SK-N-SH (cell line): ENCODE measurements at regions not wholly inside any gene's neighbourhood (a gene's known extent, or its start where the extent isn't known, plus 50 kb on each side); places are given as distances from the start of the nearest gene placed in this dataset.

ENCODE experiments used
- CTCF ChIA-PET: fragments of 300-600, 350-600 bp; formaldehyde crosslinking; extraction: SDS; loops from one replicate; lab custom pipeline; 2021; lab: Yijun Ruan, JAX
- POLR2A ChIA-PET: fragments of 350-600 bp; sonication (Branson Sonifier 250); formaldehyde crosslinking; extraction: SDS; loops from one replicate; lab custom pipeline; 2020; ENCODE audit warnings: antibody characterized with exemption, inconsistent platforms; lab: Yijun Ruan, JAX
- DNase-seq: peaks from one replicate; pipeline ENCODE4 v3.0.0; 2012
- H2AFZ ChIP-seq: fragments of 200-600 bp; sonication (generic); 2 replicates; pipeline ENCODE4 v1.8.1; 2016; ENCODE audit warnings: antibody characterized with exemption, mild to moderate bottlenecking, low read depth
- H3F3A ChIP-seq: fragments of 200-600 bp; sonication (generic); replicated peaks from 2 replicates; pipeline ENCODE3; 2016; ENCODE audit warnings: antibody characterized with exemption, mild to moderate bottlenecking; ENCODE audit not compliant: insufficient read depth
- H3K27ac ChIP-seq, 2 experiments: fragments of 200-500 bp in 1 of 2; fragments of 200-600 bp in 1 of 2; sonication (Bioruptor generic) in 1 of 2; sonication (generic), shearing (Covaris generic) in 1 of 2; 2 replicates each; pipeline versions ENCODE4 v1.5.1 to v1.6.1; 2014 to 2016; ENCODE audit warnings: low read depth in 2 of 2, inconsistent platforms in 1 of 2, low read length in 1 of 2, mild to moderate bottlenecking in 1 of 2, mixed read lengths in 1 of 2
- H3K27me3 ChIP-seq: fragments of 200-600 bp; sonication (generic), shearing (Covaris generic); 2 replicates; pipeline ENCODE4 v1.6.1; 2016; ENCODE audit warnings: mixed run types; ENCODE audit not compliant: insufficient read depth
- H3K36me3 ChIP-seq, 2 experiments: fragments of 200-500 bp in 1 of 2; fragments of 200-600 bp in 1 of 2; sonication (Bioruptor generic) in 1 of 2; sonication (generic) in 1 of 2; replicated peaks in 1 of 2; 2 replicates each; pipeline versions ENCODE3 to v1.5.1; 2014 to 2016; ENCODE audit warnings: low read length in 1 of 2, mild to moderate bottlenecking in 1 of 2; ENCODE audit not compliant: insufficient read depth in 2 of 2, control insufficient read depth in 1 of 2
- H3K4me1 ChIP-seq, 2 experiments: fragments of 200-500 bp in 1 of 2; fragments of 200-600 bp in 1 of 2; sonication (Bioruptor generic) in 1 of 2; sonication (generic), shearing (Covaris generic) in 1 of 2; 2 replicates each; pipeline versions ENCODE4 v1.5.1 to v1.6.1; 2014 to 2016; ENCODE audit warnings: low read depth in 1 of 2, low read length in 1 of 2, mixed run types in 1 of 2; ENCODE audit not compliant: insufficient read depth in 2 of 2, control insufficient read depth in 1 of 2
- H3K4me2 ChIP-seq: fragments of 200-600 bp; sonication (generic), shearing (Covaris generic); 2 replicates; pipeline ENCODE4 v1.6.1; 2017; ENCODE audit warnings: mixed run types
- H3K4me3 ChIP-seq, 2 experiments: fragments of 200-500 bp in 1 of 2; fragments of 200-600 bp in 1 of 2; sonication (Bioruptor generic) in 1 of 2; sonication (generic), shearing (Covaris generic) in 1 of 2; 2 replicates each; pipeline versions ENCODE4 v1.5.1 to v1.8.1; 2014 to 2016; ENCODE audit warnings: low read depth in 2 of 2, inconsistent platforms in 1 of 2, low read length in 1 of 2, mild to moderate bottlenecking in 1 of 2, mixed read lengths in 1 of 2, moderate library complexity in 1 of 2
- H3K79me2 ChIP-seq: fragments of 200-600 bp; sonication (generic); 2 replicates; pipeline ENCODE4 v1.8.1; 2017; ENCODE audit warnings: mild to moderate bottlenecking; ENCODE audit not compliant: insufficient read depth
- H3K9ac ChIP-seq: fragments of 200-600 bp; sonication (generic); 2 replicates; pipeline ENCODE4 v1.6.1; 2017; ENCODE audit warnings: mixed run types
- H3K9me2 ChIP-seq: fragments of 200-600 bp; sonication (generic); 2 replicates; pipeline ENCODE4 v1.6.1; 2017; ENCODE audit warnings: mixed run types
- H3K9me3 ChIP-seq: fragments of 200-600 bp; sonication (generic); 2 replicates; pipeline ENCODE4 v1.6.1; 2017; ENCODE audit warnings: mixed run types, mild to moderate bottlenecking, moderate library complexity
- H4K20me1 ChIP-seq: fragments of 200-600 bp; sonication (generic); 2 replicates; pipeline ENCODE4 v1.6.1; 2017; ENCODE audit warnings: mild to moderate bottlenecking, mixed run types; ENCODE audit not compliant: insufficient read depth
- ELF1 ChIP-seq: IDR thresholded peaks from 2 replicates; pipeline ENCODE4 v1.4.0; 2012
- FOXM1 ChIP-seq: IDR thresholded peaks from 2 replicates; pipeline ENCODE4 v1.4.0; 2012; ENCODE audit warnings: low read depth, mild to moderate bottlenecking
- GABPA ChIP-seq: IDR thresholded peaks from 2 replicates; pipeline ENCODE4 v1.4.0; 2012; ENCODE audit warnings: low read depth, mild to moderate bottlenecking
- GATA2 ChIP-seq: sonication (generic); formaldehyde crosslinking; IDR thresholded peaks from 2 replicates; pipeline ENCODE4 v1.5.0; 2020; ENCODE audit warnings: mild to moderate bottlenecking, missing genetic modification reagents
- MEF2A ChIP-seq: IDR thresholded peaks from 2 replicates; pipeline ENCODE4 v1.4.0; 2012; ENCODE audit warnings: low read depth, borderline replicate concordance
- NFIC ChIP-seq: IDR thresholded peaks from 2 replicates; pipeline ENCODE4 v1.4.0; 2012; ENCODE audit warnings: borderline replicate concordance
- NRF1 ChIP-seq: IDR thresholded peaks from 2 replicates; pipeline ENCODE4 v1.6.1; 2012; ENCODE audit warnings: low read depth, mild to moderate bottlenecking, low read length
- POLR2AphosphoS5 ChIP-seq: IDR thresholded peaks from 2 replicates; pipeline ENCODE4 v1.6.1; 2012; ENCODE audit warnings: low read depth, low read length
- RAD21 ChIP-seq: IDR thresholded peaks from 2 replicates; pipeline ENCODE4 v1.6.1; 2012; ENCODE audit warnings: mild to moderate bottlenecking, low read length
- SIN3A ChIP-seq: IDR thresholded peaks from 2 replicates; pipeline ENCODE4 v1.6.1; 2012; ENCODE audit warnings: low read depth, mild to moderate bottlenecking, low read length, moderate library complexity, borderline replicate concordance
- SMC3 ChIP-seq: IDR thresholded peaks from 2 replicates; pipeline ENCODE4 v1.6.1; 2012; ENCODE audit warnings: low read depth, low read length, improper control_type of control experiment
- TCF12 ChIP-seq: IDR thresholded peaks from 2 replicates; pipeline ENCODE4 v1.4.0; 2012
- TEAD4 ChIP-seq: IDR thresholded peaks from 2 replicates; pipeline ENCODE4 v1.4.0; 2012; ENCODE audit warnings: mild to moderate bottlenecking, borderline replicate concordance; ENCODE audit not compliant: insufficient read depth
- WGBS: methylation state at CpG from one replicate; pipeline ENCODE4 v1.1.6; 2017; ENCODE audit warnings: low lambda C conversion rate; 5-methylcytosine and 5-hydroxymethylcytosine counted together
- TF ChIP-seq, protein P1 (sequence below): IDR thresholded peaks from 2 replicates; pipeline ENCODE4 v1.4.0; 2012; ENCODE audit warnings: low read depth, borderline replicate concordance
- TF ChIP-seq, protein P2 (sequence below): IDR thresholded peaks from 2 replicates; pipeline ENCODE4; 2012
- TF ChIP-seq, protein P3 (sequence below): fragments of 150-350 bp; IDR thresholded peaks from 2 replicates; pipeline ENCODE4 v1.6.1; 2016; ENCODE audit warnings: mild to moderate bottlenecking, low read depth, low read length
- TF ChIP-seq, protein P4 (sequence below): fragments of 200-600 bp; sonication (generic); IDR thresholded peaks from 2 replicates; pipeline ENCODE4 v1.6.1; 2017; ENCODE audit warnings: antibody characterized with exemption, mild to moderate bottlenecking, moderate library complexity

DNA sequence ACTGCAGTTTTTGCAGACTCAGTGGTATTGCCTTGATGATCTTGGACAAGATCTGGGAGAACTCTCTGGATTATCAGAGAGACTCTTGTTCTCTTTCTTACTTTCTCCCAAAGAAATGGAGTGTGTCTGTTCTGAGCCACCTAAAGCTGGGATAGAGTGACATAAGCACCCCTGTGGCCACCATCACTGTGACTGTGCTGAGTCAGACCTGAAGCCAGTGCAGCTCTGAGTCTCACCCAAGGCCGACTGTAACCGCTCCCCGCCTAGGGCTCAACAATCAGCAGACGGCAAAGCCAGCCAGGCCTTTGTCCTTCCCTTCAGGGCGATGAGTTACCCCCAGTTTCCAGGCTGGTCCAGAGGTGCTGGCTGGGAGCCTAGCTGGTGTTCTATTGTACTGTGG lies 795.6 kb downstream of the UQCRFS1 start:
- POLR2A ChIA-PET: no interaction called here
- Histone ChIP-seq H3K4me1 (no peaks in the 10 kb centered on the region), H3K27me3 (0 out of 2 replicates have a peak, but pooled peaks cover under 1% of the 10 kb centered on the region), H3K4me3 (no peak overlapping the region), H4K20me1 (no peaks in the 10 kb centered on the region), H3K36me3 (no peaks in the 10 kb centered on the region), H2AFZ (no peak overlapping the region), H3K27ac (no peak overlapping the region), H3K4me2 (no peak overlapping the region)
- WGBS: 37% methylated on average over 5 of the region's 5 CpGs
- no peak for TF ChIP-seq SIN3A
- TF ChIP-seq, all 33 proteins: peak for 0
- no peak for DNase-seq
- Histone ChIP-seq H3F3A (no peaks in the 10 kb centered on the region), H3K9me2 (no peaks in the 10 kb centered on the region), H3K9ac (no peak overlapping the region), H3K79me2 (no peaks in the 10 kb centered on the region), H3K9me3 (no peaks in the 10 kb centered on the region)
- CTCF ChIA-PET: no interaction called here

DNA sequence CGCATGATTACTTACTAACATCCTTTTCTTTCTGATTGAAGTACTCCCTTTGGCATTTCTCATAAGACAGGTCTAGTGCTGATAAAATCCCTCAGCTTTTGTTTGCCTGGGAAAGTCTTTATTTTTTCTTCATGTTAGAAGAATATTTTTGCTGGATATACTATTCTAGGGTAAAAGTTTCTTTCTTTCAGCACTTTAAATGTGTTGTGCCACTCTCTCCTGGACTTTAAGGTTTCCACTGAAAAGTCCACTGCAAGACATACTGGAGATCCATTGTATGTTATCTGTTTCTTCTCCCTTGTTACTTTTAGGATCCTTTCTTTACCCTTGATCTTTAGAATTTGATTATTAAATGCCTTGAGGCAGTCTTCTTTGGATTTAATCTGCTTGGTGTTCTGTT lies 796.7 kb downstream of the UQCRFS1 start:
- Histone ChIP-seq H3K9me2 (no peaks in the 10 kb centered on the region), H2AFZ (no peak overlapping the region), H3K79me2 (no peaks in the 10 kb centered on the region), H4K20me1 (no peaks in the 10 kb centered on the region), H3K27ac (no peak overlapping the region), H3K9me3 (no peaks in the 10 kb centered on the region), H3K4me2 (no peak overlapping the region), H3K27me3 (no peaks in the 10 kb centered on the region), H3K36me3 (no peaks in the 10 kb centered on the region), H3K9ac (no peak overlapping the region), H3K4me1 (no peaks in the 10 kb centered on the region), H3K4me3 (no peak overlapping the region), H3F3A (no peaks in the 10 kb centered on the region)
- POLR2A ChIA-PET: no interaction called here
- CTCF ChIA-PET: no interaction called here
- no peak for TF ChIP-seq NFIC
- TF ChIP-seq TCF12: no peak
- TF ChIP-seq, protein P1, sequence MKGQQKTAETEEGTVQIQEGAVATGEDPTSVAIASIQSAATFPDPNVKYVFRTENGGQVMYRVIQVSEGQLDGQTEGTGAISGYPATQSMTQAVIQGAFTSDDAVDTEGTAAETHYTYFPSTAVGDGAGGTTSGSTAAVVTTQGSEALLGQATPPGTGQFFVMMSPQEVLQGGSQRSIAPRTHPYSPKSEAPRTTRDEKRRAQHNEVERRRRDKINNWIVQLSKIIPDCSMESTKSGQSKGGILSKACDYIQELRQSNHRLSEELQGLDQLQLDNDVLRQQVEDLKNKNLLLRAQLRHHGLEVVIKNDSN: no peak
- no peak for TF ChIP-seq MEF2A
- TF ChIP-seq GABPA: no peak
- TF ChIP-seq, protein P2, sequence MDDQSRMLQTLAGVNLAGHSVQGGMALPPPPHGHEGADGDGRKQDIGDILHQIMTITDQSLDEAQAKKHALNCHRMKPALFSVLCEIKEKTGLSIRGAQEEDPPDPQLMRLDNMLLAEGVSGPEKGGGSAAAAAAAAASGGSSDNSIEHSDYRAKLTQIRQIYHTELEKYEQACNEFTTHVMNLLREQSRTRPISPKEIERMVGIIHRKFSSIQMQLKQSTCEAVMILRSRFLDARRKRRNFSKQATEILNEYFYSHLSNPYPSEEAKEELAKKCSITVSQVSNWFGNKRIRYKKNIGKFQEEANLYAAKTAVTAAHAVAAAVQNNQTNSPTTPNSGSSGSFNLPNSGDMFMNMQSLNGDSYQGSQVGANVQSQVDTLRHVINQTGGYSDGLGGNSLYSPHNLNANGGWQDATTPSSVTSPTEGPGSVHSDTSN: no peak
- no peak for TF ChIP-seq ELF1
- no peak for TF ChIP-seq SMC3
- TF ChIP-seq, protein P3, sequence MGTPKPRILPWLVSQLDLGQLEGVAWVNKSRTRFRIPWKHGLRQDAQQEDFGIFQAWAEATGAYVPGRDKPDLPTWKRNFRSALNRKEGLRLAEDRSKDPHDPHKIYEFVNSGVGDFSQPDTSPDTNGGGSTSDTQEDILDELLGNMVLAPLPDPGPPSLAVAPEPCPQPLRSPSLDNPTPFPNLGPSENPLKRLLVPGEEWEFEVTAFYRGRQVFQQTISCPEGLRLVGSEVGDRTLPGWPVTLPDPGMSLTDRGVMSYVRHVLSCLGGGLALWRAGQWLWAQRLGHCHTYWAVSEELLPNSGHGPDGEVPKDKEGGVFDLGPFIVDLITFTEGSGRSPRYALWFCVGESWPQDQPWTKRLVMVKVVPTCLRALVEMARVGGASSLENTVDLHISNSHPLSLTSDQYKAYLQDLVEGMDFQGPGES: no peak
- 37% methylated on average over 1 of the region's 1 CpG for WGBS
- DNase-seq: no peak

DNA sequence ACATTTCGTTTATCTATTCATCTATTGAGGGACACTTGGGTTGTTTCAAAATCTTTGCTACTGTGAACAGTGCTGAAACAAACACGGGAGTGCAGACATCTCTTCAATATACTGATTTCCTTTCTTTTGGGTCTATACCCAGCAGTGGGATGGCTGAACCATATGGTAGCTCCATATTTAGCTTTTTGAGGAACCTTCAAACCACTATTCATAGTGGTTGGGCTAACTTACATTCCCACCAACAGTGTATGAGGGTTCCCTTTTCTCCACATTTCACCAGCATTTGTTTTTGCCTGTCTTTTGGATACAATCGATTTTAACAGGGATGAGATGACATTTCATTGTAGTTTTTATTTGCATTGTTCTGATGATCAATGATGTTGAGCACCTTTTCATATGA lies 798.2 kb downstream of the UQCRFS1 start:
- Histone ChIP-seq H4K20me1 (no peaks in the 10 kb centered on the region), H3F3A (no peaks in the 10 kb centered on the region), H3K79me2 (no peaks in the 10 kb centered on the region), H3K4me2 (no peak overlapping the region), H3K27ac (no peak overlapping the region), H3K4me1 (no peaks in the 10 kb centered on the region), H2AFZ (no peak overlapping the region), H3K9me2 (no peaks in the 10 kb centered on the region), H3K27me3 (no peaks in the 10 kb centered on the region), H3K9me3 (no peaks in the 10 kb centered on the region), H3K4me3 (no peak overlapping the region), H3K36me3 (no peaks in the 10 kb centered on the region), H3K9ac (no peak overlapping the region)
- DNase-seq: no peak
- CTCF ChIA-PET: interaction anchor here (0.6 kb wide), 1 partner anchor 91 kb away, joined by 3 read pairs; no protein-coding TSS in a partner anchor
- 0% methylated on average over 3 of the region's 3 CpGs for WGBS
- POLR2A ChIA-PET: no interaction called here
- TF ChIP-seq POLR2AphosphoS5 (no peak), GATA2 (CRISPR knock-in tag) (no peak), NRF1 (no peak), FOXM1 (no peak), RAD21 (no peak), TEAD4 (no peak), NFIC (no peak)
- TF ChIP-seq, protein P3: no peak
- TF ChIP-seq, protein P4, sequence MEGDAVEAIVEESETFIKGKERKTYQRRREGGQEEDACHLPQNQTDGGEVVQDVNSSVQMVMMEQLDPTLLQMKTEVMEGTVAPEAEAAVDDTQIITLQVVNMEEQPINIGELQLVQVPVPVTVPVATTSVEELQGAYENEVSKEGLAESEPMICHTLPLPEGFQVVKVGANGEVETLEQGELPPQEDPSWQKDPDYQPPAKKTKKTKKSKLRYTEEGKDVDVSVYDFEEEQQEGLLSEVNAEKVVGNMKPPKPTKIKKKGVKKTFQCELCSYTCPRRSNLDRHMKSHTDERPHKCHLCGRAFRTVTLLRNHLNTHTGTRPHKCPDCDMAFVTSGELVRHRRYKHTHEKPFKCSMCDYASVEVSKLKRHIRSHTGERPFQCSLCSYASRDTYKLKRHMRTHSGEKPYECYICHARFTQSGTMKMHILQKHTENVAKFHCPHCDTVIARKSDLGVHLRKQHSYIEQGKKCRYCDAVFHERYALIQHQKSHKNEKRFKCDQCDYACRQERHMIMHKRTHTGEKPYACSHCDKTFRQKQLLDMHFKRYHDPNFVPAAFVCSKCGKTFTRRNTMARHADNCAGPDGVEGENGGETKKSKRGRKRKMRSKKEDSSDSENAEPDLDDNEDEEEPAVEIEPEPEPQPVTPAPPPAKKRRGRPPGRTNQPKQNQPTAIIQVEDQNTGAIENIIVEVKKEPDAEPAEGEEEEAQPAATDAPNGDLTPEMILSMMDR: no peak
